GM18511 (cell line): ENCODE measurements at regions not wholly inside any gene's neighbourhood (a gene's known extent, or its start where the extent isn't known, plus 50 kb on each side); places are given as distances from the start of the nearest gene placed in this dataset.
"Not testable (repeated sequence)": the region's sequence is repeated elsewhere in the genome, so short reads cannot be mapped to it uniquely, and the experiment has no call there.

Experiments
- ATAC-seq: cut with Tn5 transposase; IDR thresholded peaks from one replicate; pipeline ENCODE4 v1.9.1; 2021; ENCODE audit warnings: mild to moderate bottlenecking, moderate library complexity; ENCODE audit not compliant: unreplicated experiment

DNA sequence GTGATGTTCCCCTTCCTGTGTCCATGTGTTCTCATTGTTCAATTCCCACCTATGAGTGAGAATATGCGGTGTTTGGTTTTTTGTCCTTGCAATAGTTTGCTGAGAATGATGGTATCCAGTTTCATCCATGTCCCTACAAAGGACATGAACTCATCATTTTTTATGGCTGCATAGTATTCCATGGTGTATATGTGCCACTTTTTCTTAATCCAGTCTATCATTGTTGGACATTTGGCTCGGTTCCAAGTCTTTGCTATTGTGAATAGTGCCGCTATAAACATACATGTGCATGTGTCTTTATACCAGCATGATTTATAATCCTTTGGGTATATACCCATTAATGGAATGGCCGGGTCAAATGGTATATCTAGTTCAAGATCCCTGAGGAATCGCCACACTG is 229.4 kb downstream of the HTR1A start:
- ATAC-seq: not testable (repeated sequence)

DNA sequence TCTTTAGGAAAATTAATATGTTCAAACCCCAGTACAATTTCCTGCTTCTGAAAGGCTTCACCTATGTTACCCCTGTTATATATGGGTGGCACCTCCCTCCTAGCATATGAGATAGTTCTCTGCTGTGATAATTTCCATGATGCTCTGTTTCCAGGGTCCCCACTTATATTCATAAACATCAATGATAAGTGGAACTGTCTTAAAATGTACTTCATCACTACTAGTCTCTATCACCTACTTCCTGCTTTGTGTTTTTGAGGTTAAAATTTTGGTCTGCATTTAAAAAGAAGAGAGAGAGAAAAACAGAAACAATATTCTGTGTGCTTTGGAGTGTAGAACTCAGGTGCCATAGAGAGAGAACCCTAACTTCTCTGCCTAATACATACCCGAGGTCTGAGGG is 234.7 kb downstream of the HTR1A start:
- peak; percentile 45 for ATAC-seq

DNA sequence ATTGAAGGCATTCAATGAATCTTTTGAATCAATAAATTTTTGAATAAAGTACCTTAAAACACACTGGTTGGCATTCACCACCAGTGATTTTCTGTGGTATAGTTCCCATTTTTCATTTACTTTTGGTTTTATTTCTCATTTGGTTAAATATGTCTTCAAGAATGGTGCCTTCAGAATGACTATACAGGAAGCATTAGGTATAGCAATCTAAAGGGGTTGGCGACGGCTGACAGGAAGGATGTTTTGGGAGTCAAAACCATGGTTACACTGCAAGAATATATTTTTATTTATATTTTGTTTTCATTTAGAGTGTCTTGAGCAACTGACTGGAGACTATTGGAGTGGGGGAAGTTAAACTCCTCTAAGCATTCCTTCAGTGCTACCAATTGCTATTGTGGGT is 235.7 kb downstream of the HTR1A start:
- peak; percentile 61 for ATAC-seq

DNA sequence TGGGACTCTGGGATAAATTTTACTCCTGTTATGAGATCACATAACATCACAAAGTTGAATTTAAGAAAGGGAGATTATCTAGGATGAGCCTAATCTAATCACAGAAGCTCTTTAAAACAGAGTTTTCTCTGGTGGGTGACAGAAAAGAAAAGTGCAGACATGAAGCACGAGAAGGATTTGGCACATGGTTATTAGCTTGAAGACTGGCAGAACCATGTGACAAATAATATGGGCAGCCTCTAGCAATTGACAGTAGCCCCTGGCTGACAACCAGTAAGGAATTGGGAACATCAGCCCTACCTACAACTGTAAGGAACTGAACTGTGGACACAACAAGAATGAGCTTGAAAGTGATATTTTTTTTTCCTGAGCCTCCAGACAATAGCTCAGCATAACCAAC is 243.1 kb downstream of the HTR1A start:
- ATAC-seq: no peak

DNA sequence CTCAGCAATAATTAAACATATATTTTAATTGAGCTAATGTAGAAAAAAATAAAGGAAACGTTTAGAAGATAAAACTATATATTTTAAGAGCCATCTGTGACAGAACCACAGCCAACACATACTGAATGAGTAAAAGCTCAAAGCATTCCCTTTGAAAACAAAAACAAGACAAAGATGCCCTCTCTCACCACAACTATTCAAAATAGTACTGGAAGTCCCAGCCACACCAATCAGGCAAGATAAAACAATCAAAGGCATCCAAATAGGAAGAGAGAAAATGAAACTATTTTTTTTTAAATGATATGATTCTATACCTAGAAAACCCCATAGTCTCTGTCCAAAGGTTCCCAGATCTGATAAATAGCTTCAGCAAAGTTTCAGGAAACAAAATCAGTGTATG is 262.0 kb downstream of the HTR1A start:
- no peak for ATAC-seq

DNA sequence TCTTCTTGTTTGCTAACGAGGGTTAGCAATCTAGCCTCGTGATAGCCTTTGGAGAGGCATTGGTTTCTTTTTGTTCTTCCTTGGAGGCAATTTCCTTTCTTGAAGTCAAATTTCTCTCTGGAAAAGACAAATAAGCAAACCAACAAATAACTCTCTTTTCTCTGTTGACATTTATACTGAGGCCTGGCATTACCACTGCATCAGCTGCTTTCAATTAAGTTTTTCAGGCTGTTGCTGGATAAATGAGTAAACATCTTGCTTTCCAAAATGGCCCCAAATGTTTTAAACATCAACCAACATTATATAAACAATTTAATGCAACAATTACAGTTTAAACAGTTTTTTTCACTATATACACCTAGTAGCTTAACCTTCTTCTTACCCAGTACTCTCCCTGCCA is 264.4 kb downstream of the HTR1A start:
- no peak for ATAC-seq

DNA sequence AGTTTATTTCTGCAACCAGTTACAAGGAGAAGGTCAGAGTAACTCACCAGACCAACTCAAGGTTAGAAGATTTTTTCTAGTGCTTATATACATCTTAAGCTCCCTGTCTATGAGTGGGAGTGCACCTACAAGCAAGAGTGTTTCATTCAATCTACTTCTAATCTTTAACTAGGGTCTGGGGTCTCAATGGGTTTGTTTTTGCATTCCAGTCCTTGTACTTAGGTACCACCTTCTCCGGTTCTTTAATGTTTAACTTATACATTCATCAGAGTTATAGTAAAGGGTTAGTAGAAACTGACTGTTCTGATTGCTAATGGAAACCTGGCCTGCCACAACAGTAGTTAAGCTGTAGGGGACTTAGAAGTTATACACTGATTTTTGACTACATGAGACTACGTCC is 271.7 kb downstream of the HTR1A start:
- no peak for ATAC-seq

DNA sequence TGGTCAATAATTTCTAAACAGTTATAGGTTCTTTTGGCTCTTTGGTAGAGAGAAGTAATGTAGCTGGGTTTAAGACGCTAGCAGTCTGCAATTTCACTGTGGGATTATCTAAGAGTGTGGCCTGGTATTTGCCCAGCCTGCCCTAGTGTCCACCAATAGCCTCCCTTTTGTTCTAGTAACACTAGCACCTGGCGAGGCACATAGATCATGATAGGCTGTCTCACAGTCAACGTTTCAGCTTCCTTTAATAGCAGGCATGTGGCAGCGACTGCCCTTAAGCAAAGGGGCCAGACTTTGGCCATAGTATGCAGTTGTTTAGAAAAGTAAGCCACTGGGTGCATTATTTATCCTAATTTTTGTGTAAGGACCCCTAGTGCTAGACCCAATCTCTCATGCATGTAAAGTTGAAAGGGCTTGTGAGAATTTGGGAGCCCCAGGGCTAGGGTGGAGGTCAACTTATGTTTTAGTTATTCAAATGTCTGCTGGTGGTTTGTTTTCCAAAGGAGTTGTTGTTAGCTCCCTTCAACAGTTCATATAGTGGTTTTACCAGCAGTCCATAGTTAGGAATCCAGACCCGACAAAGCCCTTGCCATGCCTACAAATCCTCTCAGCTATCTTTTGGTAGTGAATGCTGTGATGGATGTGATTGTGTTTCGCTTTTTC is 274.3 kb downstream of the HTR1A start:
- no peak for ATAC-seq

DNA sequence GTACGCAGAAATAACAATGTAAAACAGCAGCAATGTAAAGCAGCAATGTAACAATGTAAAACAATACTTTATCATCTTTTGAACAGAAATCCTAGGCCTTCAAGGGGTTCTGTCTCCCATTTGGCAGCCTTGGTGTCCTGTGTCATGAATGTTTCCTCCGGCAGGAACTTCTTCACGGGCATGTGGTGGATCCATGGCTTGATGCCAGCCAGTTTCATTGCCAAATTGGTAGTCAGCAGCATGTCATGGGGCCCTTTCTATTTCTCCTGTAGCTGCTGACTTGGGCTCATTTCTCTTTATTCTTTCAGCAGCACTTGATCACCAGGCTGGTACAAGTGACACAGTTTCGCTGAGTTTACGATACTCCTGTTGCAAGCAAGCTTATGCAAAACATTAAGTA is 275.3 kb downstream of the HTR1A start:
- ATAC-seq: no peak

DNA sequence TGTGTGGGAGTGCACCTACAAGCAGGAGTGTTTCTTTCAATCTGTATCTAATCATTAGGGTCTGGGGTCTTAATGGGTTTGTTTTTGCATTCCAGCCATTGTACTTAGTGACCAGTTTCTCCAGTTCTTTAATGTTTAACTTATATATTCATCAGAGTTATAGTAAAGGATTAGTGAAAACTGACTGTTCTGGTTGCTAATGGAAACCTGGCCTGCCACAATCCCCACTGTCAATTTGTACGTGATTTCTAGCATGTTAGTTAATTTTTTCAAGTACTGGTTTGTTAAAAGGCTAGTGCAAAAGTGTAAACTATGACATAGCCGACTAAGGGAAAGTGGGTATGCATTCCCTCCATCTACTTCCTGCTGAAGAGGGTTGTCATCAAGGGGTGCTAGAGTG is 276.1 kb downstream of the HTR1A start:
- ATAC-seq: no peak

DNA sequence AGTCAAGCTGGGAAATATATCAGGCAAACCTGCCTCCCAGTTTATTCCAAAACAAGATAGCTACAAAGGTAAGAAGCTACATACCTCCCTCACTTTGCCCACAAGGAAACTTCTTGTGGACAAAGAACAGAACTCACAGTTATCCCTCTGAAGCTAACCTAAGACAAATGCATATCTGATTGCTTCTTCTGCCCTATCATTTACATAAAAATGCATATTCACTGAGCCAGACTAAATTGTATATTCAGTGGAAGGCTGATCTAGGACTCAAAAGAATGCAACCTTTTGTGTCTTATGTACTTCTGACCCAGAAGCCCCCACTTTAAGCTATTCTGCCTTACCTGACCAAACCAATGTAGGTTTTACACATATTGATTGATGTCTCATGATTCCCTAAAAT is 276.8 kb downstream of the HTR1A start:
- no peak for ATAC-seq

DNA sequence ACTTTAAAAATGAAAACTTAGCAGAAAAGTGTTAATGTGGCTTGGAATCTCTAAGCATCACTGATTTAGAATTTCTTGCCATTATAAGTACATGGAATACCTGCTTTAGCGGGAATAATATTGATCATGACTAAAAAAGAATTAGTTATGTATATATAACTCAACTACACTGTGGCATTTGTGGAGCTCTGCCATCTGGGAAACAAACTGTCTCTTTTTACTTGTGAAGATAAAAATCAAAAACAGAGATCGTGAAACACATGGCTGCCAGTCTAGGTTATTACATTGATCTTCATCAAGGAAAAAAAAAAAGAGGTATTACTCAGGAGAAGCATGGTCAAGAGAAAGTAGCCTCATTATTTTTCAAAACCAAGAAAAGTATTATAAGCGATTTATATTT is 287.4 kb downstream of the HTR1A start:
- no peak for ATAC-seq

DNA sequence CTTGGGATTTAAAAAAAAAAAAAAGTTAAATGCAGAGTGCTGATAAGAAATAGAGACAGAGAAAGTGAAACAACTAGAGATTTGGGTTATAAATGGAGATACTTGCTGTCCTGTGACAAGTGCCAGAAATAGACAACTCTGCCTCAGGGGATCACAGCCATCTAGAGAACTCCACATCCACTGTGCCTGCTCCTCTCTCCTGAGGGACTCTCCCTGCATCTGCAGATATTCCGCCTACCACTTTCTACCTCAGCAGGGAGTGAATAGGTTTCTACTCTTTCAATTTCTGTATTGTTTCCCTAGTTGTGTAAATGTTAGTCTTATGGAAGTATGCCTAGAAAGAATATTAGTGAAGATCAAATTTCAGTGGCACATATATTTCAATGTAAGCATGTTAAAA is 307.2 kb downstream of the HTR1A start:
- no peak for ATAC-seq

DNA sequence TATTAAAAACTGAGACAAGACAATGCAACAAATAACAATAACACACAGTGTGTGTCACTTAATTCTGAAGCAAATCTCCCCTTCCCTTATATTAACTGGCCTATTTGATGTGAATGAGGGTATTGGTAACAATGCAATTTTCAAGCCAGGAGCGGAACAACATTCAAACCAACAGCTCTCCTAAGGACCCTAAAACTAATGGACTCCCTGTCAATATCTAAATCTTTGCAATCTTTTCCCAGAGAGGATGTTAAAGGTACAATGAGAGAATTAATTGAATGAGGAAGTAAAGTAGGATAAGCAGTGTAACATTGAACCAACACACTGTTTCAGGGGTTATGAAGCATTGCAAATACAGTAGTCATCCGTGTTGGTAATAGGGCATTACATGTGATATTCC is 311.7 kb downstream of the HTR1A start:
- no peak for ATAC-seq

DNA sequence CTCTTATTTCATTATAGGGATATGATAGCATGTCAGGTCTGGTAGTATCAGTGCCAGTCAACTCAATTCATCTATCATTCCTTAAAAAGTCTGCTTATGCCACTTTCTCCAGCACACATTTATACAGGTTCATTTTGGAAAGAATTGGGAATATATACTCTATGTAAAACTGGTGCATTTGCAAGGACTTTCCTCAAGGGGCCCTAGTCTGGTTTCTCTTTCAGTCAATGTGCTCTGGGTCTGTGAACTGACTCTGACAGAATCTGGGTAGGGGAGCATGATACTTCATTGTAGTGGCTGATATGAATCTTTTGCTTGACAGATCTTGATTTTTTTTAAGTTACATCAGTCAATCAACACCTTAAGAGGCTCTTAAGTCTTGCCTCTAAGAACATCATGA is 313.9 kb downstream of the HTR1A start:
- no peak for ATAC-seq

DNA sequence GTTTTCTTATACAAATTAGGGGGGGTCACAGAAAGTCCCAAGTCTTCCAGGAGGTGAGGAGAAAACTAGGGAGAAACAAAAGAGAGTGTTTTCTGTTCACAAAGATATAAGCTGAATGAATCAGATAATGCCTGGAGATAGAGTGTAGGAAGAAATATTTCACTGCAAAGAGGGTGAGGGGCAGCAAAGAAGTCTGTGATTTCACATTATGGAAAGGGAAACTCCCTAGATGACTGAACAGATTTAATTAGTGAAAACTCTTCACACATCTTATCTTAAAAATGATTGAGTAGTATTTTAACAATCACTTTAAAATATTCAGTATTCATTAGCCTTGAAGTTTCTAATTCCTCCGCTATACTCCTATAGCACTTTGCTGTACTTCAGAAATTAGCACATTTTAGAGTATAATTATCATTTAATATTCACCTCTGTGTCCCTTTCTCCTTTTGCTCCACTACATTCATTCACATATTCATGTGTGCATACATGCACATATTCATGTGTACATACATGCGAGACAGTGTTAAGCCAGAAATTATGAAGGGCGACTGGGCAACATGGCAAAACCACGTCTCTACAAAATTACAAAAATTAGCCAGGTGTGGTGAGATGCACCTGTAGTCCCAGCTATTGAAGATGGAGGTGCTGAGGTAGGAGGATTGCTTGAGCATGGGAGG is 332.2 kb downstream of the HTR1A start:
- no peak for ATAC-seq

DNA sequence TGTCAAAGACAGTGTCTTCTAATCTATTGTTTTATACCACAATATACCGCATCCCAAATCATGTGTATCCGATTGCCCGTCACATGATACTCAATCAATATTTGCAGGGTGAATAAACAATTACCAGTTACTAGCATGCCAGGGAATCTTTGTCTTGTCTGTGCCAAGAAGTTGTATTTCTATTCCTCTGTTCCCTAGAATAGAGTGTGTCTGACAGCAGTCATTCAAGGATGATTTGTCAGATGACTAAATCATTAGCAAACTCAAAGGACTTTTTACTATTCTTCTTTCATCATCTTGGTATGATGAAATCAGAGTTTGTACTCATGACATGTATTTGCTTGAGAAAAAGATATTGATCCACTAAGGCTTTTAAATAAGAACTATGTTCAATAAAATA is 348.8 kb downstream of the HTR1A start:
- no peak for ATAC-seq

DNA sequence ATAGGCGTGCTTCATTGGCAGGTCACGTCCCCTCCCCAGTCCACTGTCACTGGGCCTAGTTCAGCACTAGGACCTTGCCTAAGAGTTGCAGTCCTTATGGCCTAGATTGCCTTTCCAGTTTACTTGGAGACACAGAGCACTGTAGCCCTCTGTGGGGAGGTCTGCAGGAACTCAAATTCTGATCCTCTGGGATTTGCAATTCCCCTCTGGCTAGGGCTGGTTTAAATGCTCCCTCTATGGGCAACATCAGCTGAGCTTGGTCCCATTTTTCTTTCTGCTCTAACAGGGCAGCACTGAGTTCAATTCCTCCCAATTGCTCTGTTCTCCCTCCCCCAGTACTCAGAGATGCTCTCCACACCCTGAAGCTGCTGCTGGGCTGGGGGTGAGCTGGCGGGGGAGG is 358.2 kb downstream of the HTR1A start:
- ATAC-seq: no peak

DNA sequence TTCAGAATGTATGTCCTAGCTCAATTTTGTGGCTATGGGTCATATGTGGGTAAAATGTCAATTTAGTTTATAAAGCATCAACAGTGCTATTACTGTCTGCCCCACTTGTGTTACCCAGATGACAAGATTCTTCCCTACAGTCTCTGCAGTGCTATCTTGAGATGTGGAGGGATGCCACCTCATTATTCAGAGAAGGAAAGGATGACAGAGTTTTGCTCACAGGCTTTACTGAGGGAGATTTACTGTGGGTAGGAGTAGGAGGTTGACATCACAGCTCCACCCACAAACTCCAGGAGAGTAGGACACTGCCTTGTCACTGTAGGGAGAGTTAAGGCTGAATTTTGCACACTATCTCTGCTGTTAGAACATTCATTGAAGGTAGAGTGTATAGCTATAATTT is 359.3 kb downstream of the HTR1A start:
- no peak for ATAC-seq

DNA sequence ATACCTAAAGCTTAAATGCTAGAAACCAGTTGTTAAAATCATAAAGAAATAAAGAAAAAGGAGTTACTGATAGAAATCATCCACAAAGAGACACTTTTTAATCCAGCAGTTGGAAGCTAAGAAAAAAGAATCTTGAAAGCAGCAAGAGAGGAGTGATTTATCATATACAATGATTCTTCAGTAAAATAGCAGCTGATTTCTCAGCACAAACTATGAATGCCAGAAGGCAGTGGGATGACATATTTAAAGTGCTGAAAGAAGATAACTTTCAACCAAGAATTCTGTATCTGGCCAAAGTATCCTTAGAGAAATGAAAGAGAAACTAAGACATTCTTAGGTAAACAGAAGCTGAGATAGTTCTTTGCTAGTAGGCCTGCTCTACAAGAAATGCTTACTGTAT is 366.0 kb downstream of the HTR1A start:
- ATAC-seq: no peak

DNA sequence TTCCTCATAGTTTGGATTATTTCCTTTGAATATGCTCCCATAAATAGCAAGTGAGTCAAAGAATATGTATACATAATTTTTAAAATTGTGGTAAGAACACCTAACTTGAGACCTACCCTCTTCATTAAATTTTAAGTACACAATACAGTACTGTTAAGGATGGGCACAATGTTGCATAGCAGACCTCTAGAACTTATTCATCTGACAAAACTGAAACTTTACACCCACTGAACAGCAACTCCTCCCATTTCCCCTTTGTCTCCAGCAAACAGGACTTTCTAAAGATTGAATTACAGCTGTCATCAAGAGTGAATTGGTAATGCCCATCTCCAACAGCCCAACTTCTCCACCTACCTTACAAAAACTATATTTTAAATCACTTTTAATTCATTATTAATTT is 388.9 kb downstream of the HTR1A start:
- ATAC-seq: peak; percentile 68

DNA sequence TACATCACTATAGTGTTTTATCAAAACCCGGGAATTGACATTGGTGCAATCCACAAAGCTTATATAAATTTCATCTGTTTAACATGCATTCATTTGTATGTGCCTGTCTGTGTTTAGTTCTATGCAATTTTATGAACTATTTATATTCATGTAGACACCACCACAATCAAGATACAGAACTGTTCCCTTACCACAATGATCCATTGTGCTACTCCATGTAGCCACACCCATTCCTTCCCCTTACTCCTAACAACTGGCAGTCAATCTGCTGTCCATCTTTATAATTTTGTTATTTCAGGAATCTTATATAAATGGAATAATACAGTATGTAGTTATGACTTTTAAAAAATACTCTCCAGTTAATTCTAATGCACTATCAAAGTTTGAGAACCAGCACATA is 389.5 kb downstream of the HTR1A start:
- ATAC-seq: no peak

DNA sequence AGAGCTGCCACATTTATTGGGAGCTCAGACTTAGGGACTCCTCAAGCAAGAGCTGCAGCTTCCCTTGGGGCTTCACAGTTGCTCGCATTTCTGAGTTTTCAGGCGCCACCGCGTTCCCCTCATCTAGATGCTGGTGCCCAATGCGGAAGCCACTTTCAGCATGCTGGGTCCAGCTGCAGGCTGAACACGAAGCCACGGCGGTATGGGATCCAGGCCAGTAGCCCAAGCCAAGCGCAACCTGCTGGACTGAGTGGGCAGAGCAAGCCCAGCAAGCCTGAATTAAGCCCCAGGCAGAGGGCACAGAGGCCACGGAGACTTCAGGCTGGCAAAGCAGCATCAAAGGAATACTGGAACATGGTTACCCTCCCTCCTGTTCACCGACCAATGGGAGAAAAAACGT is 391.5 kb downstream of the HTR1A start:
- ATAC-seq: no peak
